T follicular helper cell (primary cell): ENCODE measurements at regions not wholly inside any gene's neighbourhood (a gene's known extent, or its start where the extent isn't known, plus 50 kb on each side); places are given as distances from the start of the nearest gene placed in this dataset.

Experiments
- DNase-seq: peaks from one replicate; pipeline ENCODE4 v3.0.0-alpha.2; 2020; ENCODE audit warnings: low read depth

DNA sequence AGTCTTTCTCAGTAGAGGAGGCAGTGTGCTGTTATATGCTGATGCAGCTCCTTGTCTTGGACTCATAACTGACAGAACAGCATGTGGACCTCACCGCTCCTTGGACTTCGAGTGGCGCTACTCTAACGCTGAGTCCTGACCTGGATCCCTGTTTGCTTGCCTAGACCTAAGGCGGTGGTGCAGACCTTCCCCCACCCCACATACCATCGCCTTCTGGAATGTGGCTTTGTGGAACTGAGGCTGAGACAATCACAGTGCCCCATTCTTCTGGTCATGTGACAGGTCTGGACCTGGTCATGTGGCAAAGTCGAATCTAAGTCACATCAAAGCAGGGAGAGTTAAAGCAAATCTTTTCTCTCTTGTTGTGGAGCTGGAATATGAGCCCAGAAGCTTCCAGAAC lies 190.7 kb upstream of the MKI67 start:
- no peak for DNase-seq

DNA sequence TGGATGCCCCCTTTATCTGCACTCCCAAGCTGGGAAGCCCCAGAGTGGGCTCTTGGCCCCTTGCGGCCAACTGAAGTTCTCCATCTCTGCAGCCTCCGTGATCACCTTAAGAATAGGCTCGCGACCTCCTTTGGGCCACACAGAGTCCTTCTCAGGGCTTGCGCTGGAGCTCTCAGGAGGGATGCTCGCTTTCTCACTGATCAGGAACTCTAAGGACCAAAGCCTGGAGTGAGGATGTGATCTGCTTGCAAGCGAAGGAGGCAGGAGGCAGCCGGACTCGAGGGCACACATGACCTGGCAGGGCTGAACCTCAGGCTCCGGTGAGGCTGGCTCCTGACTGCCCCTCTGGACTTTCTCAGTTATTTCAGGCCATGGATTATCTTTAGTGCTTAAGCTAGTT lies 192.1 kb upstream of the MKI67 start:
- DNase-seq = no peak

DNA sequence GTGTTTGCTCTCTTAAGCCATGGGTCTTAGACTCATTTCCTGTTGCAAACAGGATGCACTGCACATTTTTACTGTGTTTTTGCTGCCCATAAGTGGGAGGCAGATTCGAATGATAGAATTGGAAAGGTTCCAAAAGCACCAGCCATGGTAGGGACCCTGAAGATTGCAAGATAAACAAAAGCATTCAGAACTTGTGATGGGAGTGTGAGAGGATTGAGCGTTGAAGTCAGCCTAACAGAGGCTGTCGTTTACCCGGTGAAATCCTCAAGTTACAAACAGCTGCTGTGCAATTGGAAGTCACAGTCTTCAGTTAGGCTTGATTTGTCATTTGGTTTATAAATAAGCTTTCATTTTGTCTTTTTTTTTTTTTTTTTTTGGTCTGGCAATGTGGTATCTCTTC lies 192.7 kb upstream of the MKI67 start:
- no peak for DNase-seq

DNA sequence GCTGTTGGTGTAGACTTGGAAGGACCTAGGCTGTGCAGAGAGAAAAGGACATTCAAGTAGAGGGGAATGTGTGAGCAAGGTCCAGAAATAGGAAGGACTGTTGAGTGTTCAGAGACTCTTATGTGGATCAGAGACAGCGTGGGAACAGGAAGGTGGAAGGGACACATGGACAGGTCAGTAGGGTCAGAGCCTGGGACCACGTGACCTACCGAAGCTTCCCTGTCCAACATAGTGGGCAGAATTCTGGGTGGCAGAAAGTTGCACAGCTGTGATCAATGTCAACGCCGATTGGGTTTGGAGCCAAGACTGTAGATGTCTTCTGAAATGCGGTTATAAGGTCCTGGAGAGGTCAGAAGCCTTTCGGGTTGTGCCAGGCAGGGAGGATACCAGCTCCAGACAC lies 195.9 kb upstream of the MKI67 start:
- no peak for DNase-seq

DNA sequence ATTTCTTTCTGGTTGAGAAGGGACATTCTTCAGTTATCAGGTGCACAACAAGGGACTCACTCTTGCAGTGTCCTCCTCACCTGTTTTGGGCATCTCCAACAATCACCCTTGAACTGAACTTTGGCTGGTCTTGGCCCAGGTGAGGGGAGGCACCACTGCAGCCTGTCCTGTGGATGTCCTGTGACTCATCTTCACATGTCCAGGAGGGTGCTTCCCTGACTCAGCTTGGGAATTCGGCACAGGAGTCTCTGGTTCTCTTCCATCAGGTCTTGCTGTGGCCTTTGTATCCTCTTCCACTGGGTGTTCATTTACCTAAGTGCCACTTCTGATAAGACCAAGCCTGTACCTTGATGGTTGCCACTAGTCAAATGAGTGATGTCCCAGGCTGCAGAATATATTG lies 196.7 kb upstream of the MKI67 start:
- no peak for DNase-seq

DNA sequence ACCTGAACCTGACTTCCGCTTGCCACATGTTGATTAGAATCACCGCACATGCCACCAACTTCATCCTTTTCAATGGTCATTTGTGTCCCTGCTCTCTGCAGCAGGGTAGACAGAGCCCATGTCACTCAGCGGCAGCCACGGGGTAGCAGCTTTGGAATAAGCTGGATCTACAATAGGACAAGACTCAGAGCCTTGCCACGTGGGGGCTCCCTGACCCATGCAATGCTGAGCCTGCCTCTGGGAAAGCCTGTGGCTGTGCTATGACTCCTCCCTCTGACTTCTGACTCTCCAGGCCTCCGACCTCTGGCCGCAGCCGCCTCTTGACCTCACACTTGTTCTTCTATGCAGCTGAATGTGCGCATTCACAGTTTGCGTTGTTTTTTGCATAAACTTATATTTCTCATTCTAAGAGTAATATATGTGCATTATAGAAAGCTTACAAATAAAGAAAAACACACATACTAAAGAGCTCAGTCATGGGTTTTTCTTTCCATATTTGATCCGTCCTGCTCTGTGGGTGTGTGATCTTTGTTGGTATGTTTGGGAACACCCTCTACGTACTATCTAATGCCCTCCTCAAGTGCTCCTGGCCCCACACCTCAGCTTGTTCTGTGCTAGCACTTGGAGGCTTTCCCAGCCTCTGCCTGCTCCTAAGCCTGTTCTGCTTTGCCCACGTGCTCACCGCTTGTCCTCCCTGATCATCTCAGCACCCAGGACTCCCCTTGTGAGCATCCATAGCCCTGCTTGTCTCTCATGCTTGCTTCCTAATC lies 198.0 kb upstream of the MKI67 start:
- DNase-seq = no peak

DNA sequence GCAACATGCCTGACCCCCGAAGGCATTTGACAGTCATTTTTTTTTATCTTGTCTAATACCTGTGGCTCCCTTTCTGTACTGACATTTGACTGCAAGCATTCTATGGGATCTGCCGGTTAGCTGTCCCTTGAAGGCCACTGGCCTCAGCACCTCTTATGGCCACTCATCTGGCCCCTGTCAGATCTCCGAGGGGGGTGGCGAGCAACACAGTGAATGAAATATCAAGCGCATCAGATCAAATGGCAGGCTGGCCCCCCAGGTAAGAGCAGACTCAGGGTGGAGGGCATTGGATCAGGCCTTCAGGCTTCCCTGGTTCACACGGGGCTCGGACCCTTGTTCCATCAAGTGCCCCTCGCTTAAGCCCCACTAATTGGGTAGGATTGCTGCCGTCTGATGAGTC lies 199.6 kb upstream of the MKI67 start:
- no peak for DNase-seq

DNA sequence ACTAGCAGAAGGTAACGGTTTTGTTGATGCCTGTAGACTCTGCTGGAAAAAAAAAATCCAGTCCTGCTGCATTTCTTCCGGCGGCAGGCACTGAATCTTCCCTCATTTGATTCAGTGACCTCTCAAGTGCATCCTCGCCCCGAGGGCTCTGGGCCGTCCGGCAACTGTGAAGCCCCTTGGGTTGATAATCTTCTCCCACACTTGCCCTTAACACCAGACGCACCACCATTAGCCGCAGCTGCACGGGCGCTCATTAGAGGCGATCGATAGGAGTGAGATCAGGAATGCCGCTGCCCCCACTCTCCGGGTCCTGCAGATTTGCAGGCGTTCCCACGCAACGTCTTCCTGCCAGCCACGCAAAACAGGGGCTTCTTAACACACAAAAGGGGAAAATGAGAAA lies 200.0 kb upstream of the MKI67 start:
- DNase-seq = no peak

DNA sequence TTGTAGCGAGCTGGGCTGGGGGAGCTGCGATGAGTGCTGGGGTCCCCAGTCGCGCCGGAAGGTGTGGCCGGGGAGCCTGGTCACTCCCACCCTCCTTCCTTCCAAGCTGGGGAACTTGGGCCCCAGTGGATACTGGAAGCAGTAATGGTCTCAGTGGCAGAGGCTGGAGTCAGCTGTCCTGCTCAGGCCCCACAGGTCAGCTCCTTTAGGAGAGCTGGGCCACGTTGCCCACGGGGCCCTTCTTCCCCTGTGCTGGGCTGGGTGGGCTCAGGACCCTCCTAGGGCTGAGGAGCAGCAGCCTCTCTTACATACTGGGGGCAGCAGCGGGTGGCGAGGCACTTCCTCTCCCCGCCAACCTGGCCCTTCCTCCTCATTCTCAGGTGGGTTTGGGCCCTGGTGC lies 200.6 kb upstream of the MKI67 start:
- DNase-seq = no peak

DNA sequence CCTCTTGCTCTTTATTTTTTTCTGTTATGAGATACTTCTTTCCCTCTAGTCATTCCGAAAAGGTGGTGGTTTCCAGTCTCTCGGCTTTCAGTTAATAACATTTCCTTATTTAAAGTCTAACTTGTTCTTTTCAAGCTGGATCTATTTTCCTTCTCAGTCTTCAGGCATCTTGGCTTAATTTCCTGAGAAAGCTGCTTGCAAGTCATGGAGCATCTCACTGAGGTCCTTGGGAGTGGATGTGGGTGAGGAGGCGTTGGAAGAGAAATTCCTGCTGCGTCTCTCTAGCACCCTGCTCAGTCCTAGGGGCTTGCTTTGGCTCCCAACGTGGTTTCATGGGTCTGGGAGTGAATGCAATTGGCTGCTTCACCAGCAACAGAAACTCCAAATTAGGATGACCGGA lies 210.2 kb upstream of the MKI67 start:
- no peak for DNase-seq

DNA sequence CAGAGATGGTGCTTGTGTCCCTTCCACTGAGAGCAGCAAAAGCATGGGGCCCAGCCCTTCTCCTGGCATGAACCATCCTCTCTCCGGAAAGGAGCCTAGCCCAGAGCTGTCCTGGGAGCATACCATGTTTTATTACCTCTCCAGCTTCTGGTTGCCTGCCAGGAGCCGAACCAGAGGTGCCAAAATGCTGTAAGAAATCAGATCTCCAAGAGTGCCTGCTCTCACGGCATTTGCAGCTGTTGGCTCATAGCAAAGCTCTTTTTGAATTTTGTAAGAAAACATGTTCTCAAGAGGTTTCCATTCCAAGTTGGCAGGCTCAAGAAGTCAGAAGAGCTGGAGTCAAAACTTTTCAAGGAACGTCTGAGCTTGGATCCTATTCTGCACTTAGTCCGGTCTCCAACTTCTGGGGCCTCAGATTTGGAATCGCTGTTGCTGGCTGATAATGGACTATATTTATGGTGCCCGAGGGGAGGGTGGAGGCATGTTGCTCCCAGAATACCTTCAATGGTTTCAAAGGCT lies 211.7 kb upstream of the MKI67 start:
- DNase-seq = no peak

DNA sequence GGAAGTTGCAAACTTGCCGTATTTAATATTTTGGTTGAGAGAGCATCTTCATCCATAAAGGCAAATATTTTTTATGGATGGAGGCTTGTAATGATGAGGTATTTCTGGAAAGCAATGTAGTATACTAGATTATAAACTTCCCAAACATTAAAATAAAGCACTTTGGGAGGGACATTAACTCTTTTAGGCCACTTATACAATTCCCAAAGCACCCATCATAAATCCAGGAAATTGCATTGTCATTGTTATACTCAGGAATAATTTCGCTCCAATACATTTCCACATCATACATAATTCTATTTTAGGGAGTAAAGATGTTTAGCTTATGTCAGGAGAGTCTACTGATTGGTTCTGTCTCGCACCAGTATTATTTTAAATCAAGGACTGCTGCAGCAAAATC lies 212.7 kb upstream of the MKI67 start:
- DNase-seq = no peak

DNA sequence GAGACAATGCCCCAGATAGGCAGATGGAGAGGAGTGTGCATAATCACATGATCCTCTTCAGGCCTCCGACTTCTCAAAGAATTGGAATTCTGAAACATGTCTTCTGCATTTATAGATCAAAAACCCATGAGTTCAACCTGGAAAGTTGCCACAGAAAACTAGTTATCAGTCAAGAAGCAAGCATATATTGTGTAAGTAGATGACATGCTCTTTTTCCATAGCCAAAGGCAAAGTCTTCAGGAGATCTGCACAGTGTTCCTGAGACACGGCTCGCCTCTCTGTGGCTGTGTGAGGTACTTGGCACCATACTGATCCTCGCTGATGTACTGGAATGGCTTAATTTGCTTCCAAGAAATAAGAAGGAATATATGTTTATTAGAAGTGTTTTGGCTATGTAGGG lies 213.5 kb upstream of the MKI67 start:
- DNase-seq = no peak

DNA sequence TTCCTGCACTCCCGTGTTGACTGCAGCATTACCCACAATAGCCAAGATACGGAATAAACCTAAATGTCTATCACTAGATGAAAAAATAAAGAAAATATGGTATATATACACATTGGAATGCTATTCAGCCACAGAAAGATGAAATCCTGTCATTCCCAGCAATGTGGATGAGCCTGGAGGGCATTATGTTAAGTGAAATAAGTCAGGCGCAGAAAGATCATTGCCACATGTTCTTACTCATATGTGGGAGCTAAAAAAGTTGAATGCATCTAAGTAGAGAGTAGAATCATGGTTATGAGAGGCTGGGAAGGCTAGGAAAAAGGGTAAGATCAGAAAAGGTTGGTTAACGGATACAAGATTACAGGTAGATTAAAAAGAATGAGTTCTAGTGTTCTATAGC lies 219.1 kb upstream of the MKI67 start:
- no peak for DNase-seq

DNA sequence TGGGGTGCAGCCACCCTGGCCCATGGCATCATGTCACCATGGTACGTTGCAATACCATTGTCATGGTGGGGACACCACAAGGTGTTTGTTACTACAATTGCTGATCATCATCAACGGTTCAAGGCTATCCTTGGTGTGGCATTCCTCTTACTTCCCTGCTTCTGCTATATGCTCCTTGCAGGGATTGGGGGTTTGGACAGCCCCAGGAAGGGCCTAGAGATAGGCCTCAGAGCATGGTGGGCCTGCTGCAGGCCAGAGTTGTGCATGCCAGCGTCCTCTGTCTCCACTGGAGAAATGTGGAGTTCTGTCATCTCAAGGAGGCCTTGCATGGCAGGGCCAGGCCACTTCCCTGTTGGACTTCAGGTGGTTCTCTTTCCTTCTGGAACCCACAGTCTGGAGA lies 234.6 kb upstream of the MKI67 start:
- no peak for DNase-seq

DNA sequence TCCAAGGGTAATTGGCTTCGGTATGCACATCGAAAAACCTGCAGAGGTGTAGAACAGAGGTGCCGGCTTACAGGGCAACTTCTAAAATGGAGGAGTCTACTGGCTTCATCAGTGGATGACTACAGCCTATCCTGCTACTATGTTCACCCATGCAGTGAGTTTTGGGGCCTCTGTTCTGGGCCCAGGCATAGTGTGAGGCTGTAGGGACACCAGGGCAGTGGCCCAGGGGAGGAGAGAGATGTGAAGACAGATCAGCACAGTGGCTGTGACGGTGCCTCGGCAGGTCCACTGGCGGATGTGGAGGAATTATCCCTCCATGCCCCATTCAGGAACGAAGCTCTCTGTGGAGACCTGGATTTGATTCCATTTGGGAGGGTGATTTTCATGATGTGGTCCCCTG lies 235.3 kb upstream of the MKI67 start:
- DNase-seq = no peak

DNA sequence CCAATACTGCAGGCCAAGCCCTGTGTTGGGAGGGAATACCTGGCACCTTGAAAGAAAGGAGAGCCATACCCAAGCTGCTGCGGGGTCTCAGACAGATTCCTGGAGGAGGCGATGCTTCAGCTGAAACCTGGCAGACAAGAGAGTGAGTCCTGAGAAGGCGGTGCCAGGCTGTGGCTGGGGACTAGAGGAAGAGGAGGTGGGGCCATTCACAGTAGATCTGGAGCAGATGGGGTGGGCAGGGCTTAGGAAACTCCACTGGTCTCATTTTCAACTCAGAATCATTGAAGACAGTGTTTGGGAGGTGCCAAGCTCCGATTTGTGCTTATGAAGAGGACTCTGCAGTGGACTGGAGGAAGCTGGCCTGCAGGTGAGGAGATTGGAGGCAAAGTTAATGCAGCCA lies 236.3 kb upstream of the MKI67 start:
- no peak for DNase-seq

DNA sequence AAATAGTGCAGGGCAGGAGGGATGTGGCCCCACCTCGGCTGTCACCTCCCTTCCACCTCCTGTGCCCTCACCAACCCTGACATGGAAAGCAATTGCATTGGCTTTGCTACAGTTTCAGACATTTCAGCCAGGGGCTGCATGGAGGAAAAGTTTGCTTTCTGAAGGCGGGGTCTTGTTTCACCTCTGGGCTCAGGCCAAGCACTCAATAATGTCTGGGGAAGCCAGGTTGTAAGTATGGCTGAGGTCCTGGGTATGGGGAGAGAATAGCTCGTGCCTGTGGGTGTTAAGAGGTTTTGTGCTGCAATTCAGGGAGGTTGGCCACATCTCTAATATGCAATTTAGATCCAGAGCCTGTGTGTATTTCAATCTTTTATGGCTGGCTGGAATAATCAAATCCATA lies 238.4 kb upstream of the MKI67 start:
- DNase-seq = no peak

DNA sequence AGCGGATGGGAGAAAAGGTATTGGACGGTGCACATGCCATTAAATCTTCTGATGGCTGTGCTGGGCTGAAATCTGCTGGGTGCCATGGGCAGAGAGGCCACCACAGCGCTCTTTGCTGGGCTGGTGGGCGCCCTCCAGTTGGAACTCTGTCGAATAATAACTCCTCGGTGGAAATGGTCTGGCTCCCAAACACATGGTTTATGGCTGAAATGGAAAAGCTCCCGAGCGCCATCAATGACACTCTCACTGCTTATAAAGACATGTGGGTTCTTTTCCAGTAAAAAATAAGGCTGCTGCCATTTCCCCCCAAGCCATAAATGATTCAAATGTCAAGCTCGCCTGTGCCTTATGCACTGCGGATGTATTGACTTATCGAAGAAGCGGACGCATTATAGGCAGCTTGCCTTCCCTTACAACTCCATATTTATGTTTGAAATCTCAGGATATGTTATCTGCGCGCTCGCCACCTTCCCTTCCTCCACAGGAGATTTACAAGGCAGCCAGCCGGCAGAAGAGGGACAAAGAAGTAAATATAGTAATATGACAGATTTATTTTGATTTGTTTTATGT lies 239.0 kb upstream of the MKI67 start:
- DNase-seq = no peak

DNA sequence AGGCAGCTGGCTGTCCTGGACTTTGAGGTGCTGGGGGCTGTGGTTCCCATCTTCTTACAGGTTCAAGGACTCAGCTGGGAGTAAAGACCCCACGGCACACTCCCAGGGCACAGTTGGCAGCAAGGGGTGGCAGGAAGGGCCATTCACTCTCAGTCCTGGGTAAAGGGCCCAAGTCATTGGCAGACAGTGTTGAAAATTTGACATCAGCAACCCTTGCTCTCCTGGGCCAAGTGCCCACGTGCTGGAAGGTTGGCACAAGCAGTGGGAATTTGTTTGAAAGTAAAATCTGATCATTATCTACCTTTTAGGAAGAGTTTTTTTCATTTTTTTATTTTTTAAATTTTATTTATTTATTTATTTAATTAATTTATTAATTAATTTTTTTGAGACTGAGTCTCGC lies 241.6 kb upstream of the MKI67 start:
- no peak for DNase-seq

DNA sequence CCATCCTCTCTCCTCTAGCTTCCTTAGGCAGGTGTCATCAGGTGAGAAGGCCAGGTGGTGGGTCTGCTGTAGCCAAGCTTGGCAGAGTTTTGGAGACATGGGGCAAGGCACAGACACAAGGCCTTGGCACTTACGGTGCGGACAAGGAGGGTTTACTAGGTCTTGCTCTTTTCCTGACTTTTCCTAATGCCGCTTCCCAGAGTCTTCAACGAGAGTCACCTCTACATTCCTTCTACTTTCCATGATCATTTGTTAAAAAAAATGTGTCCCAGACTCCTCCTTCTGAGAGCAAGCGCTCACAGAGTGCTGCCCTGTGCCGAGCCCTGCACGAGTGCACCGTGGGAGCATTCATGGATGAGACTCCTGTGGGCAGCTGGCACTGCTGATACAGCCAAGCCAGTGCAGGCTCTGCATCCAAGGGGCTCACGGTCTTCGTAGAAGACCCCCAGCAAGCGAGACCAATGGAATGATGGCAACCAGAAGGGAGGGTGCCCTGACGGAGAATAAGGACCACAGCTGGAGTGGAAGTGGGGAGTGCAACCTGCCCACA lies 243.0 kb upstream of the MKI67 start:
- DNase-seq = no peak

DNA sequence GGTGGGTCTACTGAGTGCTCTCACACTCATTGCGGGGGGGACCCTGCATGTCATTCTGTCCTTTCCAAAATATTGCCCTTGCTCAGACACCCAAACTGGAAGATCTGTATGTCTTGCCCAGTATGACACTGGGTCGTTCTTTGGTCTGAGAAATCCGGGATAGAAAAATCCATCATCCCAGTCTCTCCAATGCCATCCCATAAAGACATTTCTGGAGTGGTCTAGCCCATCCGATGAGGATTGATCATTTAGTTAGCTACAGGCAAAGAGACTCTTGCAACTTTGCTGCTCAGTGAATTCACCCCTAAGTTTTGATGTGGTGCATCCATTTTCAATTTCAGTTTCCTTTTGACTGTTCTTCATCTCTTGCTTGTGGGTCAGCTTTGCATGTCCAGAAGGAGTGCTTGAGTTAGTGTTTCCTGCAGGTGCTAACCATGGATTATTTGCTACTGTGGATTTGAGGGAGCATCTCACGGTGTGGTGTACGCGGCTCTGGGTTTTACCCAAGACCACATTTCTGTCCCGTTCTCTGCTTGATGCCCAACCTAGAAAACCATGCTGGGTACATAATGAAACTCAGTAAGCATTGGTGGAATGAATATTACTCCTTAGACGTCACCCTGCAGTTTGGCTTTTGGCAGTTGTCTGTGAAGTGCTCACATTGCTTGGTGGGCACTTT lies 247.0 kb upstream of the MKI67 start:
- no peak for DNase-seq

DNA sequence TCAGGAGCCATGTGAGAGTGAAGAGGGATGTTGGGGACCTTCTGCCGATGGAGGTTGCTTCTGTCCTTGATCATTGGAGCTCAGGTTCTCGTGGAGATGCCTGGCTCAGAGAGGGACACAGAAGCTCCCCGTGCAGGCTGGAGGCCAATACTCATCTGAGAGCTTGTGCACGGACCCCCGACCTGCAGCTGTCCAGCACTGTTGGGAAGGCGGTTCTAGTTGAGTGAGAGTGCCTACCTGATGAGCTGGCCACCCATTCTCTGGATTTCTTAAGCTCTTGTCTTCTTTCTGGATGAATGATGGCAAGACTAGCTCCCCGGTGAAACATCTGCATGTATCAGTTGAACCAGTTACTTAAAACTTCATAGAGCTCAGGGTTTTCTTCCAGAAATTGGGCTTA lies 247.6 kb upstream of the MKI67 start:
- no peak for DNase-seq
